Neural cell (in vitro differentiated cells): ENCODE measurements at regions not wholly inside any gene's neighbourhood (a gene's known extent, or its start where the extent isn't known, plus 50 kb on each side); places are given as distances from the start of the nearest gene placed in this dataset.

ENCODE experiments used
- H2AFZ ChIP-seq: fragments of 200-600, 300-800 bp; sonication (generic), shearing (Covaris generic); 2 replicates; pipeline ENCODE4 v1.6.0; 2014; ENCODE audit warnings: low read depth, mild to moderate bottlenecking, antibody characterized with exemption, low read length, moderate library complexity
- H3F3A ChIP-seq: fragments of 200-600 bp; shearing (Covaris generic); 2 replicates; pipeline ENCODE4 v1.6.1; 2016; ENCODE audit warnings: mild to moderate bottlenecking, moderate library complexity, mixed read lengths, antibody characterized with exemption, low read length; ENCODE audit not compliant: insufficient read depth, poor library complexity, severe bottlenecking
- H3K27ac ChIP-seq: fragments of 200-600, 300-800 bp; sonication (generic), shearing (Covaris generic); 2 replicates; pipeline ENCODE4 v1.5.1; 2014; ENCODE audit warnings: mild to moderate bottlenecking, low read length, moderate library complexity
- H3K27me3 ChIP-seq: fragments of 300-800, 200-600 bp; sonication (generic), shearing (Covaris generic); 2 replicates; pipeline ENCODE4 v1.6.0; 2014; ENCODE audit warnings: mild to moderate bottlenecking, low read depth, low read length, moderate library complexity; ENCODE audit not compliant: insufficient read depth
- H3K36me3 ChIP-seq: fragments of 300-800, 200-600 bp; sonication (generic), shearing (Covaris generic); 2 replicates; pipeline ENCODE4 v1.5.1; 2014; ENCODE audit warnings: mild to moderate bottlenecking, antibody characterized with exemption, low read length, moderate library complexity; ENCODE audit not compliant: insufficient read depth
- H3K4me2 ChIP-seq: fragments of 300-800, 200-600 bp; sonication (generic), shearing (Covaris generic); 2 replicates; pipeline ENCODE4 v1.6.0; 2014; ENCODE audit warnings: mild to moderate bottlenecking, low read length
- H3K4me3 ChIP-seq: fragments of 300-800, 200-600 bp; sonication (generic), shearing (Covaris generic); 2 replicates; pipeline ENCODE4 v1.5.1; 2014; ENCODE audit warnings: mild to moderate bottlenecking, low read length, moderate library complexity
- H3K79me2 ChIP-seq: fragments of 200-600 bp; shearing (Covaris generic); replicated peaks from 2 replicates; pipeline ENCODE4 v1.6.0; 2014; ENCODE audit warnings: mild to moderate bottlenecking, low read length, moderate library complexity; ENCODE audit not compliant: insufficient read depth
- H3K9ac ChIP-seq: fragments of 300-800, 200-600 bp; sonication (generic), shearing (Covaris generic); 2 replicates; pipeline ENCODE4 v1.6.1; 2016; ENCODE audit warnings: mild to moderate bottlenecking, low read length, mixed read lengths
- H3K9me2 ChIP-seq: fragments of 200-600 bp; shearing (Covaris generic); 2 replicates; pipeline ENCODE4 v1.6.1; 2016; ENCODE audit warnings: mild to moderate bottlenecking, low read length, mixed read lengths; ENCODE audit not compliant: insufficient read depth
- H3K9me3 ChIP-seq: fragments of 200-600, 300-800 bp; sonication (generic), shearing (Covaris generic); 2 replicates; pipeline ENCODE4 v1.6.1; 2016; ENCODE audit warnings: mild to moderate bottlenecking, mixed run types, low read length, moderate library complexity, mixed read lengths
- H4K20me1 ChIP-seq: fragments of 200-600 bp; shearing (Covaris generic); 2 replicates; pipeline ENCODE4 v1.6.1; 2016; ENCODE audit warnings: mild to moderate bottlenecking, mixed run types; ENCODE audit not compliant: insufficient read depth
- EP300 ChIP-seq: fragments of 450-650 bp; conservative IDR thresholded peaks from 2 replicates; pipeline ENCODE4 v1.6.1; 2014; ENCODE audit warnings: antibody characterized with exemption, mild to moderate bottlenecking, moderate library complexity; ENCODE audit not compliant: poor library complexity, severe bottlenecking
- EZH2 ChIP-seq: fragments of 200-600, 300-800 bp; shearing (Covaris generic), sonication (generic); IDR thresholded peaks from 2 replicates; pipeline ENCODE4 v1.6.1; 2014; ENCODE audit warnings: antibody characterized with exemption, low read length, borderline replicate concordance, mild to moderate bottlenecking; ENCODE audit not compliant: insufficient read depth, poor library complexity, severe bottlenecking
- MXI1 ChIP-seq: fragments of 450-650 bp; conservative IDR thresholded peaks from 2 replicates; pipeline ENCODE4 v1.6.1; 2014; ENCODE audit warnings: antibody characterized with exemption, mild to moderate bottlenecking; ENCODE audit not compliant: poor library complexity, severe bottlenecking
- POLR2AphosphoS5 ChIP-seq: IDR thresholded peaks from 2 replicates; pipeline ENCODE4 v1.6.1; 2012
- RAD21 ChIP-seq: fragments of 450-650 bp; conservative IDR thresholded peaks from 2 replicates; pipeline ENCODE4 v1.6.1; 2014; ENCODE audit warnings: antibody characterized with exemption, mild to moderate bottlenecking, moderate library complexity
- SMC3 ChIP-seq: fragments of 450-650 bp; conservative IDR thresholded peaks from 2 replicates; pipeline ENCODE4 v1.6.1; 2014; ENCODE audit warnings: antibody characterized with exemption, mild to moderate bottlenecking, moderate library complexity; ENCODE audit not compliant: poor library complexity
- TAF1 ChIP-seq: IDR thresholded peaks from 2 replicates; pipeline ENCODE4 v1.6.1; 2012; ENCODE audit warnings: low read depth
- TF ChIP-seq, protein P1 (sequence below): IDR thresholded peaks from 2 replicates; pipeline ENCODE4 v1.6.1; 2012; ENCODE audit warnings: borderline replicate concordance
- TF ChIP-seq, protein P2 (sequence below): fragments of 450-650 bp; IDR thresholded peaks from 2 replicates; pipeline ENCODE4 v1.5.1; 2014; ENCODE audit warnings: antibody characterized with exemption, mild to moderate bottlenecking, moderate library complexity; ENCODE audit not compliant: poor library complexity, severe bottlenecking

DNA sequence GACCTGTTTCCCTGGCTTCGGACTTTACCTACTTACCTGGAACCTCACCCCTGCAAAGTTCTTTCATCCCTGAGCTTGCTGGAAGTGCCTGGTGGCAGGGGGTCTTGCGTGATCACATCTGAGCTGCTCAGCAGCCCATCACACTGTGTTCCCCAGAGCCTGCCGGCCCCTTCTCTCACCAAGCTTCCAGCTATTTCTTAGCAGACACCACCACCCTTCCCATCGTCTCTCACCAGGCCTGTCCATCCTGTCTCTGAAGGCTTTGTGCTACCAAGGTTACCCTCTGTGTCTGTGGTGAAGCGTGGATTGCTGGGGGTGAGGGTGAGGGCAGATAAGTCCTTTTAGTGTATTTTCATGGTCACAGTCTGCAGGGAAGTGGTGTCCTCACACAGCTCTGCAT, 78.8 kb upstream of the NRXN3 start:
- no peaks in the 10 kb centered on the region for H3K9me2 ChIP-seq
- no peak overlapping the region for H3K9ac ChIP-seq
- no peak for TF ChIP-seq EP300
- no peak for TF ChIP-seq POLR2AphosphoS5
- TF ChIP-seq, protein P1, sequence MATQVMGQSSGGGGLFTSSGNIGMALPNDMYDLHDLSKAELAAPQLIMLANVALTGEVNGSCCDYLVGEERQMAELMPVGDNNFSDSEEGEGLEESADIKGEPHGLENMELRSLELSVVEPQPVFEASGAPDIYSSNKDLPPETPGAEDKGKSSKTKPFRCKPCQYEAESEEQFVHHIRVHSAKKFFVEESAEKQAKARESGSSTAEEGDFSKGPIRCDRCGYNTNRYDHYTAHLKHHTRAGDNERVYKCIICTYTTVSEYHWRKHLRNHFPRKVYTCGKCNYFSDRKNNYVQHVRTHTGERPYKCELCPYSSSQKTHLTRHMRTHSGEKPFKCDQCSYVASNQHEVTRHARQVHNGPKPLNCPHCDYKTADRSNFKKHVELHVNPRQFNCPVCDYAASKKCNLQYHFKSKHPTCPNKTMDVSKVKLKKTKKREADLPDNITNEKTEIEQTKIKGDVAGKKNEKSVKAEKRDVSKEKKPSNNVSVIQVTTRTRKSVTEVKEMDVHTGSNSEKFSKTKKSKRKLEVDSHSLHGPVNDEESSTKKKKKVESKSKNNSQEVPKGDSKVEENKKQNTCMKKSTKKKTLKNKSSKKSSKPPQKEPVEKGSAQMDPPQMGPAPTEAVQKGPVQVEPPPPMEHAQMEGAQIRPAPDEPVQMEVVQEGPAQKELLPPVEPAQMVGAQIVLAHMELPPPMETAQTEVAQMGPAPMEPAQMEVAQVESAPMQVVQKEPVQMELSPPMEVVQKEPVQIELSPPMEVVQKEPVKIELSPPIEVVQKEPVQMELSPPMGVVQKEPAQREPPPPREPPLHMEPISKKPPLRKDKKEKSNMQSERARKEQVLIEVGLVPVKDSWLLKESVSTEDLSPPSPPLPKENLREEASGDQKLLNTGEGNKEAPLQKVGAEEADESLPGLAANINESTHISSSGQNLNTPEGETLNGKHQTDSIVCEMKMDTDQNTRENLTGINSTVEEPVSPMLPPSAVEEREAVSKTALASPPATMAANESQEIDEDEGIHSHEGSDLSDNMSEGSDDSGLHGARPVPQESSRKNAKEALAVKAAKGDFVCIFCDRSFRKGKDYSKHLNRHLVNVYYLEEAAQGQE, result no peak
- no peak for TF ChIP-seq MXI1
- H3K9me3 ChIP-seq, result no peaks in the 10 kb centered on the region
- no peak overlapping the region for H3K4me3 ChIP-seq
- no peak overlapping the region for H2AFZ ChIP-seq
- no peak overlapping the region for H3K27ac ChIP-seq
- no peak overlapping the region for H3K4me2 ChIP-seq
- H3K79me2 ChIP-seq, result no peaks in the 10 kb centered on the region
- H3F3A ChIP-seq, result no peaks in the 10 kb centered on the region
- no peaks in the 10 kb centered on the region for H3K36me3 ChIP-seq
- no peaks in the 10 kb centered on the region for H4K20me1 ChIP-seq
- no peaks in the 10 kb centered on the region for H3K27me3 ChIP-seq

DNA sequence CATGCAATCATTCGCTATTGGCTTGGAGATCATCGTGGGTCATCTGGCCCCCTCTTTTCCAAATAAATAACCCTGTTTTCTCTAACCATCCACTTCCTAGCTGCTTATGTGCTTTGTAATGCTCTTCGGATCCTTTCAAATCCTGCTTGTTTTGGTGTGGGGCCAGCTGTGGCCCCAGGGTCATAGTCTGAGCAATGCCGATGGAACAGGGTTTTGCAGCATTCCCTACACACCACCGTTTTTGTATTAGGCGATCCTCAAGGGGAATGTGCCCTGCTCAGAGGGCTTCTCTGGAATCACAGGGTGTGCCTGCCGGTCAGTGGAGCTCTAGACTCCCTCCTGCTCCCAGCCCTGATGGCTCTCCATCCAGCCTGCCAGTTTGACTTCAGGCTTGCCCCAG, 78.1 kb upstream of the NRXN3 start:
- Histone ChIP-seq H3K27me3 (no peaks in the 10 kb centered on the region), H3K9ac (no peak overlapping the region), H3K79me2 (no peaks in the 10 kb centered on the region), H3K9me2 (no peaks in the 10 kb centered on the region), H4K20me1 (no peaks in the 10 kb centered on the region), H3F3A (no peaks in the 10 kb centered on the region), H3K27ac (no peak overlapping the region), H3K36me3 (no peaks in the 10 kb centered on the region), H3K9me3 (no peaks in the 10 kb centered on the region), H3K4me2 (no peak overlapping the region), H2AFZ (no peak overlapping the region), H3K4me3 (no peak overlapping the region)
- no peak for TF ChIP-seq MXI1
- no peak for TF ChIP-seq TAF1
- no peak for TF ChIP-seq EP300
- no peak for TF ChIP-seq RAD21
- TF ChIP-seq EZH2, result no peak
- TF ChIP-seq POLR2AphosphoS5, result no peak
- TF ChIP-seq, protein P2, sequence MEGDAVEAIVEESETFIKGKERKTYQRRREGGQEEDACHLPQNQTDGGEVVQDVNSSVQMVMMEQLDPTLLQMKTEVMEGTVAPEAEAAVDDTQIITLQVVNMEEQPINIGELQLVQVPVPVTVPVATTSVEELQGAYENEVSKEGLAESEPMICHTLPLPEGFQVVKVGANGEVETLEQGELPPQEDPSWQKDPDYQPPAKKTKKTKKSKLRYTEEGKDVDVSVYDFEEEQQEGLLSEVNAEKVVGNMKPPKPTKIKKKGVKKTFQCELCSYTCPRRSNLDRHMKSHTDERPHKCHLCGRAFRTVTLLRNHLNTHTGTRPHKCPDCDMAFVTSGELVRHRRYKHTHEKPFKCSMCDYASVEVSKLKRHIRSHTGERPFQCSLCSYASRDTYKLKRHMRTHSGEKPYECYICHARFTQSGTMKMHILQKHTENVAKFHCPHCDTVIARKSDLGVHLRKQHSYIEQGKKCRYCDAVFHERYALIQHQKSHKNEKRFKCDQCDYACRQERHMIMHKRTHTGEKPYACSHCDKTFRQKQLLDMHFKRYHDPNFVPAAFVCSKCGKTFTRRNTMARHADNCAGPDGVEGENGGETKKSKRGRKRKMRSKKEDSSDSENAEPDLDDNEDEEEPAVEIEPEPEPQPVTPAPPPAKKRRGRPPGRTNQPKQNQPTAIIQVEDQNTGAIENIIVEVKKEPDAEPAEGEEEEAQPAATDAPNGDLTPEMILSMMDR, result no peak

DNA sequence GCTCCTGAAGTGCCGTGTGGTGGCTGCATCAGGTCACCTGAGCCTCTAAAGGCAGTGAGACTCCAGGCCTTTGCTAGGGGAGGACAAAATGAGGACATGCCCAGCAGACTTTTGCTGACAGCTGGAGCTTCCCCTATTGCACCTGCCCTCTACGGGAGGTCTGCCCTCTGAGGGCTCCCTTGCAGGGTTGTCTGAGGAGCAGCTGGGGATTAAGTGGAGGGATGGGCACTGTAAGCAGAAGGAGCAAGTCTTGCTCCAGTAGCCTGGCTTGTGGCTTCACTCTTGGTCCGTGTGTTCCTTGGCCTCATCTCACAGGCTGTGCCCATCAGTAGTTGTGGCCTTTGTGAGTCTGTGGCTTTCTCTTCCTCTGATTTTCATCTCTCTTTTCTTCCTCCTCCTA, 66.9 kb upstream of the NRXN3 start:
- Histone ChIP-seq H3K9me2 (no peaks in the 10 kb centered on the region), H3F3A (no peaks in the 10 kb centered on the region), H3K9ac (no peak overlapping the region), H3K27me3 (no peaks in the 10 kb centered on the region), H3K9me3 (no peaks in the 10 kb centered on the region), H4K20me1 (no peaks in the 10 kb centered on the region), H3K4me2 (no peak overlapping the region), H2AFZ (no peak overlapping the region), H3K27ac (no peak overlapping the region), H3K36me3 (no peaks in the 10 kb centered on the region), H3K4me3 (no peak overlapping the region), H3K79me2 (no peaks in the 10 kb centered on the region)
- TF ChIP-seq, protein P1, result no peak
- no peak for TF ChIP-seq POLR2AphosphoS5
- TF ChIP-seq TAF1, result no peak
- no peak for TF ChIP-seq SMC3
- TF ChIP-seq MXI1, result no peak
- TF ChIP-seq RAD21, result no peak
